Adipocyte (in vitro differentiated cells): ENCODE measurements at regions not wholly inside any gene's neighbourhood (a gene's known extent, or its start where the extent isn't known, plus 50 kb on each side); places are given as distances from the start of the nearest gene placed in this dataset.

Source experiments
- DNase-seq: peaks from one replicate; pipeline ENCODE4 v3.0.0-alpha.2; 2015; ENCODE audit warnings: low read depth
- H3K27me3 ChIP-seq: replicated peaks from 2 replicates; pipeline ENCODE4 v1.7.0; 2013; ENCODE audit warnings: mild to moderate bottlenecking, low read length, moderate library complexity; ENCODE audit not compliant: control insufficient read depth, insufficient read depth
- H3K36me3 ChIP-seq: 2 replicates; pipeline ENCODE4 v1.7.0; 2013; ENCODE audit warnings: low read length, mild to moderate bottlenecking, moderate library complexity; ENCODE audit not compliant: control insufficient read depth, insufficient read depth, severe bottlenecking
- H3K4me1 ChIP-seq: 2 replicates; pipeline ENCODE4 v1.7.0; 2013; ENCODE audit warnings: mild to moderate bottlenecking, low read length, moderate library complexity; ENCODE audit not compliant: control insufficient read depth, insufficient read depth
- H3K4me3 ChIP-seq: 2 replicates; pipeline ENCODE4 v1.7.0; 2013; ENCODE audit warnings: mild to moderate bottlenecking, low read length, moderate library complexity
- H3K9ac ChIP-seq: 2 replicates; pipeline ENCODE4 v1.7.0; 2013; ENCODE audit warnings: mild to moderate bottlenecking, low read length, moderate library complexity
- H3K9me3 ChIP-seq: 2 replicates; pipeline ENCODE4 v1.7.0; 2013; ENCODE audit warnings: mild to moderate bottlenecking, low read length, moderate library complexity; ENCODE audit not compliant: control insufficient read depth

DNA sequence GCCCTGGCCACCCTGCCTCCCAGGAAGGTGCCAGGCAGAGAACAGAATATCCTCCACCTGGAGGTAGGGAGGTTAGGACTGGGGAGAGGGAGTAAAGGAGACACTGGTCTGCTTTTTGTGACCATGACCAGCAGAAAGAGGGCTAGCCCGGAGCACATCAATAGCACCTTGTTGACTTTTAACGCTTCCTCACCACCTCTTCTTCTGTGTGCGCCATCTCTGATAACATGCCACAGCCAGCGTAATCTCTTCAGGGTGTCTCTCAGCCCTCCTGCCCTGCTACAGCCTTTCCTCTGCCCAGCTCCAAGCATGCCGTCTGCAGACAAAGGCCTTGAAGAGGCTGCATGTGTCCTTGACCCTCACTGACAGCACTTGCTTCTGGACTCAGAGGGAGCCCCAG lies 50.9 kb upstream of the GJA5 start:
- Histone ChIP-seq H3K27me3 (peaks cover 9% of the 10 kb centered on the region), H3K9me3 (no peaks in the 10 kb centered on the region), H3K9ac (no peak overlapping the region), H3K4me1 (peaks cover 5% of the 10 kb centered on the region), H3K36me3 (no peaks in the 10 kb centered on the region), H3K4me3 (no peak overlapping the region)
- DNase-seq, result no peak

DNA sequence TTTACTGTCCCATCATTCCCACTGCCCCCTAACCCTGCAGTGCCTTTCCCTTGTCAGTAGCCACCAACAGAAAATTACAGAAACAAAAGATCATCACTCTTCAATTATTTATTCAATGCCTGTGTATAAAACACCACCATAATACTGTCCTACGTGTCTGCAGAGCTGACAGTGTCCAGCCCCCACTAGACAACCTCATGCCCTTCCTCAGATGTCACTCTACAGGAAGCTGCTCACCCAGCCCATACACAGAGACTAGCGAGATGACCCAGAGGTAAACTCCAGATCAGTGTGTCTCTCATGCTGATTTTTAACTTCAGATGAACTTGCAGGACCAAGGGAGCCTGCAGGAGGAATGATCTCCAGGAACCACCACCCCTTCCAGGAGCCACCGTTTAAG lies 51.3 kb upstream of the GJA5 start:
- H3K36me3 ChIP-seq, result no peaks in the 10 kb centered on the region
- H3K4me3 ChIP-seq, result no peak overlapping the region
- H3K27me3 ChIP-seq, result peaks cover 10% of the 10 kb centered on the region
- peaks cover 5% of the 10 kb centered on the region for H3K4me1 ChIP-seq
- H3K9ac ChIP-seq, result no peak overlapping the region
- H3K9me3 ChIP-seq, result no peaks in the 10 kb centered on the region
- no peak for DNase-seq

DNA sequence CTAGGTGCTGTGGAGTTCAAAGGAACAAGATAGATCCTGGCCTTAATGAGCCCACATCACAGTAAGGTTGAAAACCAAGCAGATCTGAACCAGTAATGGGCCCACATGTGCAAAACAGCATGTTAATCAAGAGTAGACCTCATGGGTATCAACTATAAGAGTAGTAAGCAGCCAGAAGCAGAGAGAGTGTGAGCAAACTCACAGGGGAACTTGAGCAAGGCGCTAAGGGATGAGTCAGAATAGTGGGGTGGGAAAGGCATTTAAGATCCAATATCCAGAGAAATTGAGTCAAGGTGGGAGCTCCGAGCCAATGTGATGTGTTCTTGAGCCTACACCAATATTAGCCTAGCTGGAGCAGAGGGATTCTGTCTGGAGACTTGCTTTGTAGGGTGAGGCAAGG lies 52.4 kb upstream of the GJA5 start:
- DNase-seq, result no peak
- H3K36me3 ChIP-seq, result no peaks in the 10 kb centered on the region

GRCh38 chr1:147815503-147815902 lies 55.1 kb upstream of the GJA5 start:
- peaks cover 10% of the 10 kb centered on the region for H3K27me3 ChIP-seq
- H3K9me3 ChIP-seq, result no peaks in the 10 kb centered on the region
- peaks cover 6% of the 10 kb centered on the region for H3K4me1 ChIP-seq
- H3K4me3 ChIP-seq, result no peak overlapping the region
- no peaks in the 10 kb centered on the region for H3K36me3 ChIP-seq
- no peak overlapping the region for H3K9ac ChIP-seq
- DNase-seq, result no peak

More for the DNA sequence above, 52.4 kb upstream of the GJA5 start:
- Histone ChIP-seq H3K4me1 (peaks cover 6% of the 10 kb centered on the region), H3K27me3 (peaks cover 10% of the 10 kb centered on the region), H3K9me3 (no peaks in the 10 kb centered on the region), H3K4me3 (no peak overlapping the region), H3K9ac (no peak overlapping the region)

DNA sequence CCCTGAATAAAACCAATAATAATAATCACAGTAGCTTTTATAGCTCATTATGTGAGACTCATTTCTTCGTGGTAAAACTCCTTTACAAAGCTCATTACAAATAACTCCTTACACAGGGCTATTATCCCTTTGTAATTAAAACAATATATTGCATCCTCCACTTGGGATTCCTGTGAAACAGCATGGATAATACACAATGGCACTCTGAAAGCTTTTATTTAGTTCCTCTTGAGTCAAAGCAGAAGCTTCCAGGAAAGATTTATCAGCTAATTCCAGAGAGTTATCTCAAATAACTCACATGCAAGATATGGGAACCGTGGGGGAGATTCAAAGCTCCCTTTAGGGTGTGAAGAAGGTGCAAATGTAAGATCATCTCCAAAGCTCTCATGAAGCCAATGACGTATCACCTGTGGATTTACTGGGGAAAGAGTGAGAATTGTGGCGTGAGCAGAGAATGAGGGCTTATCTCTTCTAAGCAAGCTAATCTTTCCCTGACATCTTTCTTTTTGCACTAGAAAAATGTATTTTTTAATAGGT lies 60.4 kb upstream of the GJA5 start:
- H3K9ac ChIP-seq, result no peak overlapping the region
- no peak for DNase-seq
- peaks cover 5% of the 10 kb centered on the region for H3K27me3 ChIP-seq
- H3K36me3 ChIP-seq, result no peaks in the 10 kb centered on the region
- H3K4me1 ChIP-seq, result peaks cover 39% of the 10 kb centered on the region
- no peak overlapping the region for H3K4me3 ChIP-seq
- no peaks in the 10 kb centered on the region for H3K9me3 ChIP-seq

DNA sequence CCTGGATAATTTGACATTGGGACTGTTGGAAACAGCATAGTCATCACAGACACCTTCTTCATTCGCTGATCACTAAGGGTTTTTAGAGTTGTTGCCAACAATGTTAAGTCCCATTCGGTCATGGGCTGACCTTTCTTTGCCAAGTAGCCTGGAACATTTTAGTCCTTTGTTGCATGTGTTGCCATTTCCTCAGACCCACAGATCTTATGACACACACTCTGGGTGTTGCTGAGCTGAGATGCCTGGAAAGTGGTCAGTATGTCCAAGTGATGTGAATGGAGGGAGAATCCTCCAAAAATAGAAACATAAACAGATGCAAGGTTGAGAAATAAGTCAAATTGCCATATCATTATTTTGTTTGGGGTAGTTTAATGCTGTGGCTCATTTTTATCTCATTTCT lies 61.5 kb upstream of the GJA5 start:
- H3K4me3 ChIP-seq, result no peak overlapping the region
- no peak overlapping the region for H3K9ac ChIP-seq
- no peak for DNase-seq
- no peaks in the 10 kb centered on the region for H3K27me3 ChIP-seq
- no peaks in the 10 kb centered on the region for H3K36me3 ChIP-seq
- peaks cover 39% of the 10 kb centered on the region for H3K4me1 ChIP-seq
- H3K9me3 ChIP-seq, result no peaks in the 10 kb centered on the region

DNA sequence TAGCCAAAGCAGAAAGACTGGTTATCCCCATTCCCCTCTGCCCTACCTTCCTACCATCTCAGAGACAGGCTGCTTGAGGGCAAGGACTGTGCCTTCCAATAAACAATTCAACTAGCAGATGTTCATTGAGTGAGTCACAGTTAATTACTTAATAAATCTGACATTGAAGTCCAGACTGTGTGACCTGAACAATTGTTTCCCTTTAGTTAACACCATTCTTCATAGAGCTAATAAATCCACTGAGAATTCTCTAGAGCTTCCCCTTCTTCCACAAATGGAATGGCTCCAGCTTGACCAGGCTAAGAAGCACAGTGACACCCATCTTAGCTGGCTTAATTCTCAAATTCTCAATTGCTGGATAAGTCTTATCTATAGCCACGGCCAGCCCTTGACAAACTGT lies 61.9 kb upstream of the GJA5 start:
- H3K9ac ChIP-seq, result no peak overlapping the region
- peaks cover 39% of the 10 kb centered on the region for H3K4me1 ChIP-seq
- no peaks in the 10 kb centered on the region for H3K9me3 ChIP-seq
- no peaks in the 10 kb centered on the region for H3K27me3 ChIP-seq
- H3K36me3 ChIP-seq, result no peaks in the 10 kb centered on the region
- no peak for DNase-seq
- no peak overlapping the region for H3K4me3 ChIP-seq

DNA sequence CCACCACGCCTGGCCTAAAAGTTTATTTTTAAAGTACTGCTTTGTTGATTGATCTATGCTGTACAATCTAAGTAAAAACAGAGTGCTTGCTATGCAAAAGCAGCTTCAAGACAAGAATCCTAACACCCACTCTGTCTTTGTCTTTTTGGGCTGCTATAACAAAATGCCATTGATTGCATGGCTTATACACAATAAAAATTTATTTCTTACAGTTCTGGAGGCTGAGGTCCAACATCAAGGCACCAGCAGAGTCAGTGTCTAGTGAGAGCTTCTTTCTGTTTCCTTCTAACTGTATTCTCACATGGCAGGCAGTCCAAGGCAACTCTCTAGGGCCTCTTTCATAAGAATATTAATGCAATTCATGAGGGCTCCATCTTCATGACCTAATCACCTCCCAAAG lies 63.6 kb upstream of the GJA5 start:
- no peak overlapping the region for H3K4me3 ChIP-seq
- no peaks in the 10 kb centered on the region for H3K9me3 ChIP-seq
- H3K9ac ChIP-seq, result no peak overlapping the region
- H3K4me1 ChIP-seq, result peaks cover 33% of the 10 kb centered on the region
- H3K27me3 ChIP-seq, result no peaks in the 10 kb centered on the region
- H3K36me3 ChIP-seq, result no peaks in the 10 kb centered on the region
- no peak for DNase-seq

- Histone ChIP-seq H3K9ac (no peak overlapping the region), H3K4me3 (no peak overlapping the region), H3K27me3 (no peaks in the 10 kb centered on the region), H3K36me3 (no peaks in the 10 kb centered on the region), H3K4me1 (peaks cover 33% of the 10 kb centered on the region), H3K9me3 (no peaks in the 10 kb centered on the region)
- no peak for DNase-seq
These were observed 64.4 kb upstream of the GJA5 start for GRCh38 chr1:147824798-147825197.

DNA sequence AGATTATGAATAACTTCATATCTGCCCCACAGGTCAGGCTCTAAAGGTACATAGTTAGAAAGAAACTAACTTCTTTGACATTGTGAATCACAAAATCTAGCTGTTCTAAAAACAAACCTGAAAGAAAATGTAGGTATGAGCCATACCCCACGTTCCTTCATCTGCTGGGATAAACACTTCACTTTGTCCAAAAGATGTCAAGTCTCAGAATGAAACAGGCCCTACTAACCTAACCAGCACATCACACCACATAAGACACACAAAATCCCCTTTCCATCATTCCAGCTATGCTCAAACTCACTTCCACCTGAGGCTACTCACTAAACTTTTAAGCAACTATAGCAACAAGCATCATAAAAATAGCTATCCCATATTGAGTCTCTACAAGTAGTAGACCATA lies 65.2 kb upstream of the GJA5 start:
- no peak overlapping the region for H3K9ac ChIP-seq
- DNase-seq, result no peak
- peaks cover 33% of the 10 kb centered on the region for H3K4me1 ChIP-seq
- no peaks in the 10 kb centered on the region for H3K36me3 ChIP-seq
- no peak overlapping the region for H3K4me3 ChIP-seq
- no peaks in the 10 kb centered on the region for H3K9me3 ChIP-seq
- H3K27me3 ChIP-seq, result no peaks in the 10 kb centered on the region

DNA sequence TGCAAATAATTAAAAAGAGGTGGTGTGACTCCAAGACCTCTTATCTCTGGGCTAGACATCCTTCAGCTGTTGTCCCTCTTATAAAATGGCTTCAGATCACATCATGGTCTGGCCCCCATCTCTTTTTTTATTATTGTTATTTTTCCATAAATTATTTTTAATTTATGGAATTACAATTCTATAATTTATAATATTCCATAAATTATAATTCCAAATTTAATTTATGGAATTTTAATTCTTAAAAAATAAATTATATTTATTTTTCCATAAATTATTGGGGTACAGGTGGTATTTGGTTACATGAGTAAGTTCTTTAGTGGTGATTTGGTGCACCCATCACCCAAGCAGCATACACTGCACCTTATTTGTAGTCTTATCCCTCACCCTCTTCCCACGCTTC lies 65.9 kb upstream of the GJA5 start:
- DNase-seq, result no peak
- Histone ChIP-seq H3K9ac (no peak overlapping the region), H3K9me3 (no peaks in the 10 kb centered on the region), H3K27me3 (no peaks in the 10 kb centered on the region), H3K4me3 (no peak overlapping the region), H3K4me1 (peaks cover 32% of the 10 kb centered on the region), H3K36me3 (no peaks in the 10 kb centered on the region)

DNA sequence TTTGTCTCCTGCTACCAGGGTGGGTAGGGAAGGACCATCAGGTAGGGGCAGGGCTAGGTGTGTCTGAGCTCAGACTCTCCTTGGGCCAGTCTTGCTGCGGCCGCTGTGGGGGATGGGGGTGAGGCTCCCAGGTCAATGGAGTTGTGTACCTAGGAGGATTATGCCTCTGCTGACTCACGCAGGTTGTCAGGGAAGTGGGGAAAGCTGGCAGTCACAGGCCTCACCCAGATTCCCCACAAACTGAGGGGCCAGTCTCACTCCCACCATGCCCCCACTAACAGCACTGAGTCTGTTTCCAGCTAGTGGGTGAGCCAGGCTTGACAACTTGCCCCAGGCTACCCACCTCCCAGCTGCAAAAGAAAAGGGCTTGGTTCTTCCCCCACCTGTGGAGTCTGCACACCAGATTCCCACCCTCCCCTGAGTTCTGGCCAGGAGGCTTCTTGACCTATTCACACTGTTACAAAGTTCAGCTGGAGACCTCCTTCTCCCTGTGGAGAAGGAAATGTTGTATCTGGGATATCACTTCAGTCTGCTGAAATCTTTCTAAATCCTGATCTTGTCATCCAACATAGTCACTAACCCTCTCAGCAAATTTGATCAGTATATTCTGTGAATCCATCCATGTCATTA lies 69.2 kb upstream of the GJA8 start:
- Histone ChIP-seq H3K9ac (no peak overlapping the region), H3K36me3 (no peaks in the 10 kb centered on the region), H3K9me3 (no peaks in the 10 kb centered on the region), H3K27me3 (peaks cover 23% of the 10 kb centered on the region), H3K4me1 (no peaks in the 10 kb centered on the region), H3K4me3 (no peak overlapping the region)
- no peak for DNase-seq
